ENCODE measurements at regions not wholly inside any gene's neighbourhood (a gene's known extent, or its start where the extent isn't known, plus 50 kb on each side); places are given as distances from the start of the nearest gene placed in this dataset.

GRCh38 chr2:120599072-120599471 is 136.6 kb upstream of the GLI2 start:
- no peak overlapping the region for H3K4me3 ChIP-seq (ENCODE audit: low read depth, low read length)
- DNase-seq (ENCODE audit: low read depth): no peak
- no peak for TF ChIP-seq CTCF (IDR thresholded peaks at IDR 0.05; ENCODE audit: insufficient read depth, low read depth, low read length)

- no peak for DNase-seq (ENCODE audit: low read depth)
- H3K4me3 ChIP-seq (ENCODE audit: low read depth, low read length): no peak overlapping the region
- no peak for TF ChIP-seq CTCF (IDR thresholded peaks at IDR 0.05; ENCODE audit: insufficient read depth, low read depth, low read length)
Observed at GRCh38 chr2:120599656-120600055, 136.0 kb upstream of the GLI2 start.

- no peak for DNase-seq (ENCODE audit: low read depth)
- no peak overlapping the region for H3K4me3 ChIP-seq (ENCODE audit: low read depth, low read length)
- TF ChIP-seq CTCF (IDR thresholded peaks at IDR 0.05; ENCODE audit: insufficient read depth, low read depth, low read length): no peak
Observed at GRCh38 chr2:120600335-120600734, 135.3 kb upstream of the GLI2 start.

GRCh38 chr2:120600786-120601185 is 134.9 kb upstream of the GLI2 start:
- TF ChIP-seq CTCF (IDR thresholded peaks at IDR 0.05; ENCODE audit: insufficient read depth, low read depth, low read length): no peak
- no peak for DNase-seq (ENCODE audit: low read depth)
- H3K4me3 ChIP-seq (ENCODE audit: low read depth, low read length): no peak overlapping the region

GRCh38 chr2:120601566-120601965 is 134.1 kb upstream of the GLI2 start:
- DNase-seq (ENCODE audit: low read depth): no peak
- H3K4me3 ChIP-seq (ENCODE audit: low read depth, low read length): no peak overlapping the region
- TF ChIP-seq CTCF (IDR thresholded peaks at IDR 0.05; ENCODE audit: insufficient read depth, low read depth, low read length): no peak

- no peak for DNase-seq (ENCODE audit: low read depth)
- no peak overlapping the region for H3K4me3 ChIP-seq (ENCODE audit: low read depth, low read length)
- no peak for TF ChIP-seq CTCF (IDR thresholded peaks at IDR 0.05; ENCODE audit: insufficient read depth, low read depth, low read length)
Observed at GRCh38 chr2:120602251-120602650, 133.4 kb upstream of the GLI2 start.

- no peak for DNase-seq (ENCODE audit: low read depth)
- no peak overlapping the region for H3K4me3 ChIP-seq (ENCODE audit: low read depth, low read length)
- no peak for TF ChIP-seq CTCF (IDR thresholded peaks at IDR 0.05; ENCODE audit: insufficient read depth, low read depth, low read length)
Observed at GRCh38 chr2:120604767-120605166, 130.9 kb upstream of the GLI2 start.
